PFSK-1 (cell line): ENCODE measurements at regions not wholly inside any gene's neighbourhood (a gene's known extent, or its start where the extent isn't known, plus 50 kb on each side); places are given as distances from the start of the nearest gene placed in this dataset.

Experiments used
- FOXP2 ChIP-seq: optimal IDR thresholded peaks from 2 replicates; pipeline ENCODE3; 2011; ENCODE audit warnings: borderline replicate concordance, control low read depth, inconsistent platforms; ENCODE audit not compliant: insufficient read depth; ENCODE audit errors: extremely low read length, extremely low read depth
- POLR2AphosphoS5 ChIP-seq: IDR thresholded peaks from 2 replicates; pipeline ENCODE4 v1.6.1; 2012; ENCODE audit warnings: low read depth, mild to moderate bottlenecking, control low read depth, low read length, moderate library complexity
- REST ChIP-seq, 2 experiments: IDR thresholded peaks; 2 replicates each; pipeline versions ENCODE4 v1.6.1 to v1.8.0; 2011 to 2012; ENCODE audit warnings: low read depth in 2 of 2, low read length in 2 of 2, control low read depth in 1 of 2, inconsistent platforms in 1 of 2, mild to moderate bottlenecking in 1 of 2, moderate library complexity in 1 of 2; ENCODE audit not compliant: insufficient read depth in 1 of 2
- SIN3A ChIP-seq: IDR thresholded peaks from 2 replicates; pipeline ENCODE4 v1.6.1; 2012; ENCODE audit warnings: mild to moderate bottlenecking, low read length, moderate library complexity, borderline replicate concordance; ENCODE audit not compliant: insufficient read depth
- TAF1 ChIP-seq: IDR thresholded peaks from 2 replicates; pipeline ENCODE4 v1.6.1; 2012; ENCODE audit warnings: low read length, control low read depth, borderline replicate concordance; ENCODE audit not compliant: insufficient read depth

GRCh38 chr2:20509770-20510490 is 63.1 kb downstream of the RHOB start:
- TF ChIP-seq POLR2AphosphoS5 = no peak
- no peak for TF ChIP-seq TAF1
- TF ChIP-seq REST (IDR thresholded peaks at IDR 0.05; ENCODE audit: insufficient read depth in 1 of 2, low read depth in 2 of 2, low read length in 2 of 2) = no peak
- TF ChIP-seq SIN3A = no peak
- TF ChIP-seq FOXP2 = no peak
